ENCODE measurements at regions not wholly inside any gene's neighbourhood (a gene's known extent, or its start where the extent isn't known, plus 50 kb on each side); places are given as distances from the start of the nearest gene placed in this dataset.
A peak's percentile ranks its signal among the peaks of the same experiment; 100 is the strongest.

- peak; percentile 93 for TF ChIP-seq CTCF (conservative IDR thresholded peaks at IDR 0.05; ENCODE audit: low read depth, low read length)
- no peak overlapping the region for H3K4me3 ChIP-seq (ENCODE audit: low read length)
- DNase-seq (ENCODE audit: low read depth), result peak; percentile 16
Observed at GRCh38 chr3:135503760-135504686, 461.5 kb upstream of the PPP2R3A start.

DNA sequence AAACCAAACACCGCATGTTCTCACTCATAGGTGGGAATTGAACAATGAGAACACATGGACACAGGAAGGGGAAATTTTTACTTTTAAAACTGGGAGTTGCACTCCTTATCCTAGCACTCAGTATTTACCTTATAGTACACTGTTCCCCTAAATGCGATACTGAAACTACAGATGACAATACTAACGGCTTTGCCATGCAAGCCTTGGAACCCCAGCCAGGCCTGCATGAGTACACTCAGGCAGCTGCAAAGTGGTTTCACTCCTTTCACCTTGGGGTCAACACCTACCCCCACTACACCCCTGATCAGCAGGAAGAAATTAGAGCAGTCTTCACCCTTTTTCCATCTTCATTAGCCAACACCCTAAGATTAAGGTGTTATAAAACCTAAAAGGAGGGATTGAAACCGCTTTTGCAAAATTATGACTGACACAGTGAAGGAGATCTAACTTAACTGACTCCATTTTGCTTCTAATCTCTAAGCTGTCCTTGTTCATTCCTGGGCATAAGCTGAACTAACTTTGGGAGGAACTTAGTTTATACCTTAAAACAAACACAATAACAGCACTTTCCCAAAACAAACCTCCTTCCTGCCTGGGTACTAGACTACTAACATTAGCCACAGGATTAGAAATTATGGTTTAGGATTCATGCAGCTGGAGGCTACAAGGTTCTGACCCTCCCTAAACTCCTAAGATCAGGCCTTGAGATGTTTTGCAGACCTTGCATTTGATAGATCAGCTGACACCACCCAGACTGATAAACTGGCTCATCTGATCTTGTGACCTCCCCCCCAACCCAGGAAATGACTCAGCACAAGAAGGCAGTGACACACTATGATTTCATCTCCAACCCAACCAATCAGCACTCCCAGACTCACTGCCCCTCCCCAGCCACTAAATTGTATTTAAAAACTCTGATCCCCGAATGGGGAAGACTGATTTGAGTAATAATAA lies 452.1 kb upstream of the PPP2R3A start:
- peak; percentile 32 for DNase-seq (ENCODE audit: low read depth)
- TF ChIP-seq CTCF (conservative IDR thresholded peaks at IDR 0.05; ENCODE audit: low read depth, low read length), result no peak
- no peak overlapping the region for H3K4me3 ChIP-seq (ENCODE audit: low read length)

- no peak for DNase-seq (ENCODE audit: low read depth)
- no peak for TF ChIP-seq CTCF (conservative IDR thresholded peaks at IDR 0.05; ENCODE audit: low read depth, low read length)
- H3K4me3 ChIP-seq (ENCODE audit: low read length), result no peak overlapping the region
Observed at GRCh38 chr3:135514060-135514448, 451.5 kb upstream of the PPP2R3A start.

DNA sequence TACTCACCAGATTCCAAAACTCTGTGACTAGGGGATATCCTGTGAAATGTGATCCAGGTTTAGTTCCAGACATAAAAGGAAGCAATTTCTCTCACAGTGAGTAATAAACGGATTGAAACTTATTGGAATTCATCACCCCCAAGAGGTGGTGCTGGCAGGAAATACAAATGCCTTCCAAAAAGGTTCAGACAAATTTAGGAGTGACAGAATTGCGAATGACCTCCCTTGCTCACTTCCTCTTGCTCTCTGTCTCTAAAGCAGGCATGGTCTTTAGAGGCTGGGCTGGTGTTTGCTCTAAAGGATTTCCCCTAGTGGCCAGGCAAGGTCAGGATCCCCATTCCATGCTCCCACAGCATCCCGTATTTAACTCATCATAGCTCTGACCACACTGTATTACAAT lies 449.4 kb upstream of the PPP2R3A start:
- DNase-seq (ENCODE audit: low read depth), result no peak
- H3K4me3 ChIP-seq (ENCODE audit: low read length), result no peak overlapping the region
- TF ChIP-seq CTCF (conservative IDR thresholded peaks at IDR 0.05; ENCODE audit: low read depth, low read length), result peak; percentile 50

DNA sequence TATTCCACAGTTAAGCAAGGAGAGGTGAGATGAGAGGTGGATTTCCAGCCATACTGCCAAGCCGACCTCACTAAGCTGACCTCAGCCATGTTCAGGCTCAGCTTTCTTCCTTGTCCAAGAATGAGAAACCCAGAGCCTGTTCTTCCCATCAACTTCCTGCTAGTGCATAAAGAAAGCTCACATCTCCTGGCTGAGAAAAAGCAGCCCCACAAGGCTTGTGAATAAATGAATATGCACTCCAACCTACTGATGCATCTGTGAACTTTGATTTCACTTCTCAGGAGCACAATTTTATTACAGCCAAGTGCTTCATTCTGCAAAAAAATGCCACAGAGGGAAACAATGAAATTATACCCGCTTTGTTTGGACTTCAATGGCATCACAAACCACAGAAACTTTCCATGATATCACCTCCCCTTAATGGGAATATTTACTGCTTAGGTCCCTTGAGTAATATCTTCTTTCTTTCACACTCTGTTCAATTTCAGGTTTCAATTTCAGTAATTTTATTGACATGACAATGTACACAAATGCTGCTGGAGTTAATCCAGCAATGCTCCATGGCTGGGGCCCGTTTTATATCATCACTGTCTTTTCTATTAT lies 437.0 kb upstream of the PPP2R3A start:
- no peak for DNase-seq (ENCODE audit: low read depth)
- no peak overlapping the region for H3K4me3 ChIP-seq (ENCODE audit: low read length)
- no peak for TF ChIP-seq CTCF (conservative IDR thresholded peaks at IDR 0.05; ENCODE audit: low read depth, low read length)

DNA sequence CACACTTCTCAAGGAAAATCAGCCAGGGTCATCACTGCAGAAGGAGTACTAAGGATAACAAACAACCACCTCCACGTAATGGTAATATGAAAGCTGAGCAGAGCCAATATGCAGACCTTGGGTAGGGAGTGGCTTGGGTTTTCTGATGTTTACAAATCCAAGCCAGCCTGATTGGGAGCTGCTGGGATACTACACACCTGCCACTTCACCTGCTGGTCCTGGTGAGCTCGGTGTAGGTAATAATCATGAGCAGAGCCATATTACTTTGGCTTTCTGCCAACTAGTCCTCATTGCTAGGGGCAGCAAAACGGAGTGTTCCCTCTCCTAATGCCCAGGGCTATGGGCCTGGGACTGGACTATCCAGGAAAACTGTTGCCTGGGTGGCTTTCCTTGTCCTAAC lies 433.5 kb upstream of the PPP2R3A start:
- TF ChIP-seq CTCF (conservative IDR thresholded peaks at IDR 0.05; ENCODE audit: low read depth, low read length), result no peak
- DNase-seq (ENCODE audit: low read depth), result no peak
- H3K4me3 ChIP-seq (ENCODE audit: low read length), result no peak overlapping the region

All from retinal pigment epithelial cell (primary cell).